GM23338 (cell line): ENCODE measurements at regions not wholly inside any gene's neighbourhood (a gene's known extent, or its start where the extent isn't known, plus 50 kb on each side); places are given as distances from the start of the nearest gene placed in this dataset.

Experiments
- CREB1 ChIP-seq: fragments of 250-450 bp; sonication (Bioruptor Pico); IDR thresholded peaks from 2 replicates; pipeline ENCODE4 v1.5.0; 2020; ENCODE audit warnings: low read depth, mild to moderate bottlenecking, moderate library complexity
- CTCF ChIP-seq, 2 experiments: fragments of 200-600 bp in 1 of 2; sonication (generic) in 1 of 2; conservative IDR thresholded peaks; 2 replicates each; pipeline versions ENCODE4 v1.5.1 to v1.6.1; 2016 to 2017; ENCODE audit warnings: antibody characterized with exemption in 2 of 2, low read depth in 2 of 2, mild to moderate bottlenecking in 2 of 2, moderate library complexity in 1 of 2
- ETS1 ChIP-seq: IDR thresholded peaks from 2 replicates; pipeline ENCODE4 v1.6.1; 2016; ENCODE audit warnings: antibody characterized with exemption
- EZH2 ChIP-seq: fragments of 200-600 bp; sonication (generic); IDR thresholded peaks from one replicate; pipeline ENCODE4 v1.8.0; 2017; ENCODE audit warnings: antibody characterized with exemption, mild to moderate bottlenecking, low read depth; ENCODE audit not compliant: unreplicated experiment
- EZH2phosphoT487 ChIP-seq: fragments of 200-600 bp; sonication (generic); IDR thresholded peaks from one replicate; pipeline ENCODE4 v1.8.1; 2018; ENCODE audit warnings: antibody characterized with exemption; ENCODE audit not compliant: unreplicated experiment
- JUNB ChIP-seq: IDR thresholded peaks from one replicate; pipeline ENCODE4 v1.6.1; 2016; ENCODE audit warnings: antibody characterized with exemption; ENCODE audit not compliant: unreplicated experiment
- POLR2AphosphoS5 ChIP-seq: IDR thresholded peaks from 2 replicates; pipeline ENCODE4 v1.6.1; 2016; ENCODE audit warnings: antibody characterized with exemption, low read depth
- ZNF114 ChIP-seq: fragments of 250-450 bp; sonication (Bioruptor Pico); IDR thresholded peaks from 2 replicates; pipeline ENCODE4 v1.5.0; 2020; ENCODE audit warnings: mild to moderate bottlenecking, moderate library complexity
- TF ChIP-seq, protein P1 (sequence below): IDR thresholded peaks from one replicate; pipeline ENCODE4 v1.6.1; 2018; ENCODE audit warnings: antibody characterized with exemption; ENCODE audit not compliant: unreplicated experiment
- TF ChIP-seq, protein P2 (sequence below): fragments of 250-450 bp; sonication (Bioruptor Pico); IDR thresholded peaks from 2 replicates; pipeline ENCODE4 v1.5.0; 2020; ENCODE audit warnings: mild to moderate bottlenecking, moderate library complexity

- TF ChIP-seq CTCF (conservative IDR thresholded peaks at IDR 0.05; ENCODE audit: low read depth in 2 of 2) (no peak), CREB1 (CRISPR knock-in tag) (no peak), EZH2 (no peak), POLR2AphosphoS5 (no peak), ETS1 (no peak), EZH2phosphoT487 (no peak), ZNF114 (no peak), JUNB (no peak)
- TF ChIP-seq, protein P1, sequence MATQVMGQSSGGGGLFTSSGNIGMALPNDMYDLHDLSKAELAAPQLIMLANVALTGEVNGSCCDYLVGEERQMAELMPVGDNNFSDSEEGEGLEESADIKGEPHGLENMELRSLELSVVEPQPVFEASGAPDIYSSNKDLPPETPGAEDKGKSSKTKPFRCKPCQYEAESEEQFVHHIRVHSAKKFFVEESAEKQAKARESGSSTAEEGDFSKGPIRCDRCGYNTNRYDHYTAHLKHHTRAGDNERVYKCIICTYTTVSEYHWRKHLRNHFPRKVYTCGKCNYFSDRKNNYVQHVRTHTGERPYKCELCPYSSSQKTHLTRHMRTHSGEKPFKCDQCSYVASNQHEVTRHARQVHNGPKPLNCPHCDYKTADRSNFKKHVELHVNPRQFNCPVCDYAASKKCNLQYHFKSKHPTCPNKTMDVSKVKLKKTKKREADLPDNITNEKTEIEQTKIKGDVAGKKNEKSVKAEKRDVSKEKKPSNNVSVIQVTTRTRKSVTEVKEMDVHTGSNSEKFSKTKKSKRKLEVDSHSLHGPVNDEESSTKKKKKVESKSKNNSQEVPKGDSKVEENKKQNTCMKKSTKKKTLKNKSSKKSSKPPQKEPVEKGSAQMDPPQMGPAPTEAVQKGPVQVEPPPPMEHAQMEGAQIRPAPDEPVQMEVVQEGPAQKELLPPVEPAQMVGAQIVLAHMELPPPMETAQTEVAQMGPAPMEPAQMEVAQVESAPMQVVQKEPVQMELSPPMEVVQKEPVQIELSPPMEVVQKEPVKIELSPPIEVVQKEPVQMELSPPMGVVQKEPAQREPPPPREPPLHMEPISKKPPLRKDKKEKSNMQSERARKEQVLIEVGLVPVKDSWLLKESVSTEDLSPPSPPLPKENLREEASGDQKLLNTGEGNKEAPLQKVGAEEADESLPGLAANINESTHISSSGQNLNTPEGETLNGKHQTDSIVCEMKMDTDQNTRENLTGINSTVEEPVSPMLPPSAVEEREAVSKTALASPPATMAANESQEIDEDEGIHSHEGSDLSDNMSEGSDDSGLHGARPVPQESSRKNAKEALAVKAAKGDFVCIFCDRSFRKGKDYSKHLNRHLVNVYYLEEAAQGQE = no peak
- TF ChIP-seq, protein P2, sequence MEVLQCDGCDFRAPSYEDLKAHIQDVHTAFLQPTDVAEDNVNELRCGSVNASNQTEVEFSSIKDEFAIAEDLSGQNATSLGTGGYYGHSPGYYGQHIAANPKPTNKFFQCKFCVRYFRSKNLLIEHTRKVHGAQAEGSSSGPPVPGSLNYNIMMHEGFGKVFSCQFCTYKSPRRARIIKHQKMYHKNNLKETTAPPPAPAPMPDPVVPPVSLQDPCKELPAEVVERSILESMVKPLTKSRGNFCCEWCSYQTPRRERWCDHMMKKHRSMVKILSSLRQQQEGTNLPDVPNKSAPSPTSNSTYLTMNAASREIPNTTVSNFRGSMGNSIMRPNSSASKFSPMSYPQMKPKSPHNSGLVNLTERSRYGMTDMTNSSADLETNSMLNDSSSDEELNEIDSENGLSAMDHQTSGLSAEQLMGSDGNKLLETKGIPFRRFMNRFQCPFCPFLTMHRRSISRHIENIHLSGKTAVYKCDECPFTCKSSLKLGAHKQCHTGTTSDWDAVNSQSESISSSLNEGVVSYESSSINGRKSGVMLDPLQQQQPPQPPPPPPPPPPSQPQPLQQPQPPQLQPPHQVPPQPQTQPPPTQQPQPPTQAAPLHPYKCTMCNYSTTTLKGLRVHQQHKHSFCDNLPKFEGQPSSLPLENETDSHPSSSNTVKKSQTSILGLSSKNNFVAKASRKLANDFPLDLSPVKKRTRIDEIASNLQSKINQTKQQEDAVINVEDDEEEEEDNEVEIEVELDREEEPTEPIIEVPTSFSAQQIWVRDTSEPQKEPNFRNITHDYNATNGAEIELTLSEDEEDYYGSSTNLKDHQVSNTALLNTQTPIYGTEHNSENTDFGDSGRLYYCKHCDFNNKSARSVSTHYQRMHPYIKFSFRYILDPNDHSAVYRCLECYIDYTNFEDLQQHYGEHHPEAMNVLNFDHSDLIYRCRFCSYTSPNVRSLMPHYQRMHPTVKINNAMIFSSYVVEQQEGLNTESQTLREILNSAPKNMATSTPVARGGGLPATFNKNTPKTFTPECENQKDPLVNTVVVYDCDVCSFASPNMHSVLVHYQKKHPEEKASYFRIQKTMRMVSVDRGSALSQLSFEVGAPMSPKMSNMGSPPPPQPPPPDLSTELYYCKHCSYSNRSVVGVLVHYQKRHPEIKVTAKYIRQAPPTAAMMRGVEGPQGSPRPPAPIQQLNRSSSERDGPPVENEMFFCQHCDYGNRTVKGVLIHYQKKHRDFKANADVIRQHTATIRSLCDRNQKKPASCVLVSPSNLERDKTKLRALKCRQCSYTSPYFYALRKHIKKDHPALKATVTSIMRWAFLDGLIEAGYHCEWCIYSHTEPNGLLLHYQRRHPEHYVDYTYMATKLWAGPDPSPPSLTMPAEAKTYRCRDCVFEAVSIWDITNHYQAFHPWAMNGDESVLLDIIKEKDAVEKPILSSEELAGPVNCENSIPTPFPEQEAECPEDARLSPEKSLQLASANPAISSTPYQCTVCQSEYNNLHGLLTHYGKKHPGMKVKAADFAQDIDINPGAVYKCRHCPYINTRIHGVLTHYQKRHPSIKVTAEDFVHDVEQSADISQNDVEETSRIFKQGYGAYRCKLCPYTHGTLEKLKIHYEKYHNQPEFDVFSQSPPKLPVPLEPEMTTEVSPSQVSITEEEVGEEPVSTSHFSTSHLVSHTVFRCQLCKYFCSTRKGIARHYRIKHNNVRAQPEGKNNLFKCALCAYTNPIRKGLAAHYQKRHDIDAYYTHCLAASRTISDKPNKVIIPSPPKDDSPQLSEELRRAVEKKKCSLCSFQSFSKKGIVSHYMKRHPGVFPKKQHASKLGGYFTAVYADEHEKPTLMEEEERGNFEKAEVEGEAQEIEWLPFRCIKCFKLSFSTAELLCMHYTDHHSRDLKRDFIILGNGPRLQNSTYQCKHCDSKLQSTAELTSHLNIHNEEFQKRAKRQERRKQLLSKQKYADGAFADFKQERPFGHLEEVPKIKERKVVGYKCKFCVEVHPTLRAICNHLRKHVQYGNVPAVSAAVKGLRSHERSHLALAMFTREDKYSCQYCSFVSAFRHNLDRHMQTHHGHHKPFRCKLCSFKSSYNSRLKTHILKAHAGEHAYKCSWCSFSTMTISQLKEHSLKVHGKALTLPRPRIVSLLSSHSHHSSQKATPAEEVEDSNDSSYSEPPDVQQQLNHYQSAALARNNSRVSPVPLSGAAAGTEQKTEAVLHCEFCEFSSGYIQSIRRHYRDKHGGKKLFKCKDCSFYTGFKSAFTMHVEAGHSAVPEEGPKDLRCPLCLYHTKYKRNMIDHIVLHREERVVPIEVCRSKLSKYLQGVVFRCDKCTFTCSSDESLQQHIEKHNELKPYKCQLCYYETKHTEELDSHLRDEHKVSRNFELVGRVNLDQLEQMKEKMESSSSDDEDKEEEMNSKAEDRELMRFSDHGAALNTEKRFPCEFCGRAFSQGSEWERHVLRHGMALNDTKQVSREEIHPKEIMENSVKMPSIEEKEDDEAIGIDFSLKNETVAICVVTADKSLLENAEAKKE (CRISPR knock-in tag) = no peak
These were observed 53.5 kb upstream of the TBC1D9 start for GRCh38 chr4:140809676-140810075.
